WI38 (cell line): ENCODE measurements at regions not wholly inside any gene's neighbourhood (a gene's known extent, or its start where the extent isn't known, plus 50 kb on each side); places are given as distances from the start of the nearest gene placed in this dataset.

Experiments
- H3K4me3 ChIP-seq: 2 replicates; pipeline ENCODE4 v1.5.1; 2011; ENCODE audit warnings: low read depth, mild to moderate bottlenecking, control low read depth, low read length
- TF ChIP-seq, protein P1 (sequence below): IDR thresholded peaks from 2 replicates; pipeline ENCODE4 v1.5.1; 2012; ENCODE audit warnings: low read depth, mild to moderate bottlenecking, control low read depth, low read length

DNA sequence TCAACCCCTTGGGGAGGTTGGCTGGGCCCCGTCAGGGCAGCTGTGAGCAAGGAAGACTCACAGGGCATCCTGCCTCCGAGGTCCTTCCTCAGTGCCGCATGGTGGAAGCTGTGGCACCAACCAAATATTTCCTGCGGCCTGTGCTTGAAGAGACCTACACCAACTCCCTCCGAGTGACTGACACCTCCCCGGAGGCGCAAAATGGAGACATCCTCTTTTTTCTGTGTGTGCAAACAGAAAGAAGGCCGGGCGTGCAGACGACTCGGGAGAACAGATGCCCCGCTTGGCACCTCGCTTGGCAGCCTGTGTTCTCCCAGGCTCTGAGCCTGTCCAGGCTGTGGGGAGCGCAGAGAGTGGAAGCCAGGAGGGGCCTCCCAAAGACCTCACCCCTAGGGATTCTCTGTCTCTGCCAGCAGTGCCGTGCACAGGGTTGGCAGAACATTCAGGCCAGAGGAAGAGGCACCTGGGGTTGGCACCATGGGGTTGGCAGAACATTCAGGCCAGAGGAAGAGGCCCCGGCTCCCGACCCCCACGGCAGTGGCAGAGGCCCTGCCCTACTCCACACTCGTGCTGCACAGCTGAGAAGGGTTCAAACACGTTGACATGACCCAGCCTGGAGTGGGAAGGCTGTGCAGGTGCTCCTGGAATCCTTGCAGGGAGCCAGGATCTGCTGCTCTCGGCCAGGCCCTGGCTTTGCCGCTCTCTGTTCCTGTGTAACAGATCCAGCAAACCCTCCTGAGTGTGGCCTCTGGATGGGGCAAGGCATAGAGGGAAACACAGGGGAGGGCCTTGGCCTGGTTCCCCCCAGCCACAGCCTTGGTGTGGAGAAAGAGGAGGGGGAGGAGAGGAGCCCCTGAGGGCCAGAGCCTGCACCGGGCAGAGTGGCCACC lies 805.5 kb downstream of the BRD1 start:
- TF ChIP-seq, protein P1, sequence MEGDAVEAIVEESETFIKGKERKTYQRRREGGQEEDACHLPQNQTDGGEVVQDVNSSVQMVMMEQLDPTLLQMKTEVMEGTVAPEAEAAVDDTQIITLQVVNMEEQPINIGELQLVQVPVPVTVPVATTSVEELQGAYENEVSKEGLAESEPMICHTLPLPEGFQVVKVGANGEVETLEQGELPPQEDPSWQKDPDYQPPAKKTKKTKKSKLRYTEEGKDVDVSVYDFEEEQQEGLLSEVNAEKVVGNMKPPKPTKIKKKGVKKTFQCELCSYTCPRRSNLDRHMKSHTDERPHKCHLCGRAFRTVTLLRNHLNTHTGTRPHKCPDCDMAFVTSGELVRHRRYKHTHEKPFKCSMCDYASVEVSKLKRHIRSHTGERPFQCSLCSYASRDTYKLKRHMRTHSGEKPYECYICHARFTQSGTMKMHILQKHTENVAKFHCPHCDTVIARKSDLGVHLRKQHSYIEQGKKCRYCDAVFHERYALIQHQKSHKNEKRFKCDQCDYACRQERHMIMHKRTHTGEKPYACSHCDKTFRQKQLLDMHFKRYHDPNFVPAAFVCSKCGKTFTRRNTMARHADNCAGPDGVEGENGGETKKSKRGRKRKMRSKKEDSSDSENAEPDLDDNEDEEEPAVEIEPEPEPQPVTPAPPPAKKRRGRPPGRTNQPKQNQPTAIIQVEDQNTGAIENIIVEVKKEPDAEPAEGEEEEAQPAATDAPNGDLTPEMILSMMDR, result no peak
- no peak overlapping the region for H3K4me3 ChIP-seq

DNA sequence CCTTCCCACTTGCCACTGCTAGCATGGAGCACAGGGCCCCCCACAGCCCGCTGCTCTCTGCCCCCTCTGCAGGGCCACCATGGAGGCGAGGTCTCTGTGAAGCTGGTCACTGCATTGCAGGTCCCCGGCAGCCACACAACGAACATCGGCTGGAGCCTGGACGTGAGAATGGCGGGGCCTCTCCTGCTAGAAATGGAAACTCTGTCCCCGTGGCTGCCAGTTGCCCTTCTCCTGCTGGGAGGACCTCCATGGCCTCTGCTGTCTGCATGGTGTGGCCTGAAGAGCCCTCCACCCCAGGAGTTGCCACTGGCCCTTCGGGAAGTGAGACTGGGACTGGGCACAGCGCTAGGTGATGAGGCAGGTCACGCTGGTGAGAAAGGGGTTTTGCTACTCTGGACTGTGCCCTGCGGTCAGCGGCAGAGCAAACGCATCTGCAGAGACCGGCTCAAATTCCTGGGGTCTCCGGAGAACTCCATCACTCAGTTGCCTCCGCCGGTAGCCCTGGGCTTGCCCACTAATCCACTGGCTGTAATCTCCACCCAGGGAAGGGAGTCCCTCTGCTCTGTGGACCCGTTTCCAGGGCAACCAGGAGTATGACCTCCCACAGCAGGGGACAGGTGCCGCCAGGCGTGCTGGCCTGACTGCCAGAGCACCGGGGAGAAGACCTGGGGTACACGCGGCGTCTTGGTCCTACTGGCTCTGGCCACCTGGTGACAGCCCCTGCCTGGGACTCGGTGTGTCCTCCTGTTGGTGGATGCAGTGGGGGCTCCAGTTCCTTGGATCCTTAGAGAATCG lies 806.3 kb downstream of the BRD1 start:
- TF ChIP-seq, protein P1, result no peak
- no peak overlapping the region for H3K4me3 ChIP-seq

DNA sequence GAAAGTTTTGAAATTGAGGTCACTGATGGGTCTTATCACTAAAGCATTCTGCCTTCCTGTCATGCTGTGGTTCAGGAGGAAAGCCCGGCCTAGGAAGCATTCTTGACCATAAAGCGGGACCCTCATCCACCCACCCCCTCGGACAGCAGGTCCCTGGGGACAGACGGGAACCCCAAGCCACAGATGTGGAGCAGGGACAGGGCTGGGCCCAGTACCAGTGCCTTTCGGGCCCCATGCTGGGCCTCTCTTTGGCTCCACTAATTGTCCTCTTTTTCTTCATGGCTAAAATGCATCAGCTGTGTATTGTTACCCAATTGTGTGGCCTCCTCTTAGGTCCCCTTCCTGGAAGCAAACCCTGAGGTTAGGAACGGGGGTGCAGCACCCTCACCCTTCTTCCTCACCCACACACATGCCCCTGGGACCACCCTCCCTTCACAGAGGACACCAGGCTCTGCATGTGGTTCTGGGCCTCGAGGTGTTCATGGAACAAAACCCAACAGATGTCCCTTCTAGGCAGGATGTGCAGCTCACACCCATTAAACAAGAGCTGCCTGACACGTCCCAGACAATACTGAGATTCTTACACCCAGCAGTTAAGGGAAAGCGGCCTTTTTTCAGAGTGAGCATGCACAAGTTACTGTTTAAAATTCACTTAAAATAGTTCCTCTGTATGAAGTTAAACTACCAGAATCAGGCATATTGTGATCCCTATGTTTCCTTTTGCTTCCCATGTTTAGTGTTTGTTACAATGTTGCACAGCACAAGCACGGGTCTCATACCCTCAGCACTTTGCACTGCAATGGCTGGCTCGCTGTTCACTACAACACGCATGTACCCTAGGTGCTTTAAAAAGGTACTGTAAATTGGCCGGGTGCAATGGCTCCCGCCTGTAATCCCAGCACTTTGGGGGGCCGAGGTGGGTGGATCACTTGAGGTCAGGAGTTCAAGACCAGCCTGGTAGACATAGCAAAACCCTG lies 807.6 kb downstream of the BRD1 start:
- no peak overlapping the region for H3K4me3 ChIP-seq
- TF ChIP-seq, protein P1, result no peak

DNA sequence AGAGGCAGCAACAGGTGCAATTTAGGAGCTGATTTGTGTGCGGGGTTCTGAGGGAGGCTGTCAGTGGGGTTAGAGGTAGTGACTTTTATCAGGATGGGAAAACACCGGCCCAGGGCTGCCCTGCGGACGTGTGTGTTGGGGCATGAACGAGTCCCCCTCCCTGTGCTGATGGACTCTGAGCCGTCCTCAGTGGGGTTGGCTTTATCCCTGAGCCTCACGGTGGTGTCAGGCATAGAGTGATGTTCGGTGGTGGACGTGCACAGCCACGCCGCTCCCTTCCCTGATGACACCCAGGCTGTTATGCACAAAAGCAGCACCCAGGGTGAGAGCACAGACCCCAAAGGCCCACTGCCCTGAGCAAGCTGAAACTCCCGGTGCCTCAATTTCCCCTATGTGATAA lies 809.1 kb downstream of the BRD1 start:
- H3K4me3 ChIP-seq, result no peak overlapping the region
- TF ChIP-seq, protein P1, result no peak

DNA sequence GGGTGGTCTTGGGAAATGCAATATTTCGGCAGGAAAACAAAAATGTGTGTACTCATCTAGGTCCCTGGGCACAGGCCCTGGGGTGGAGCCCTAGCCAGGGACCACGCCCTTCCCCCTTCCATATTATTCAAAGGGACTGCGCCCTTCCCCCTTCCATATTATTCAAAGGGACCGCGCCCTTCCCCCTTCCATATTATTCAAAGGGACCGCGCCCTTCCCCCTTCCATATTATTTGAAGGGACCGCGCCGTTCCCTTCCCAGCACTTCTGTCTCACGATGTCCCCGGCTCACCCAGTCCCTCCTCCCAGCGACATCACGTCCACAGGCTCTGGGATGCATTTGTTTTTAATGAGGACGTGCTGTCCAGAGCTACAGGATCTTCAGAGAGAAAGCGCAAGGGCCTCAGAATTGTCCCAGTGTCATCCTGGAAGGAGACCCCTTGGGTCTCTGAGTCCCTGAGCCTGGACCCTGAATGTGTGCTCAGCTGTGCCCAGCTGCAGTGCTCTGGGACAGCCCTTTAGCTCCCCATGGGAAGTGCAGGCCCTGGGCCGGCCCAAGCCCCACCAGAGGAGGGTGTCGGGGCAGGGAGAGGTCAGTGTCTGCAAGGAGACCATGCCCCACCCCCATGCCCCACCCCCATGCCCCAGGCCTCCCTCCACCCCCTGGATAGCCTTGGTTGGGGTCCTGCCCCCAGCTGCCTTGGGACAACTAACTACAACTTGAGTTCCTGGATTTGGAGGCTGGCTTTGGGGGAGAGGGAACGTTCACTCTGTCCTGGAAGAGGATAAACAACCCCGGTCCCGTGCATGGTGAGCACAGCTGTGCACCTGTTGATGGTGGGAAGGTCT lies 810.0 kb downstream of the BRD1 start:
- H3K4me3 ChIP-seq, result no peak overlapping the region
- TF ChIP-seq, protein P1, result no peak

DNA sequence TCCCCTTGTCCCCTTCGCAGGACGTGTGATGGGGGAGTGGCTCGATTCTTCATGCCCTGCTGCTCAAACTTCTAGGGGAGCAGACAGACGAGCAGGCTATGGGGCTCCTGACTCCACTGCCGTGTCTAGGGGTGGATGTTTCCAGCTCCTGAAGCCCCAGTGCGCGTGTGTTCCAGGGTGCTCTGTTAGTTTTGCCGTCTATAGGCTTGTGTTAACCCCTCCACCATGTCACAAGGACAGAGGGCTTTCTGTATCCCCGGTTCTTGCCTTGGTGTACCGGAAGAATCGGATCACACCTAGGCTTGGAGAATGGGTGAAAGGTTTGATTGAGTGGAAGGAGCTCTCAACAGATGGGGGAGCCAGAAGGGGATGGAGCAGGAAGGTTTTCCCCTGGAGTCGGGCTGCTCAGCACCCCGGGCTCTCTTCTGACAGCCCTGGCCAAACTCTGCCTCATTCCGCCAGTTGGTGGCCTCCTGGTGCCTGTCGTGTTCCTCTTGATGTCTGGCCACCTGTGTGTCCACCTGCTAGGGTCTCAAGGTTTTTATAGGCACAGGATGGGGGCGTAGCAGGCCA lies 810.7 kb downstream of the BRD1 start:
- TF ChIP-seq, protein P1, result no peak
- H3K4me3 ChIP-seq, result no peak overlapping the region
